HG03066 (cell line): ENCODE measurements at regions not wholly inside any gene's neighbourhood (a gene's known extent, or its start where the extent isn't known, plus 50 kb on each side); places are given as distances from the start of the nearest gene placed in this dataset.

Experiments used
- ATAC-seq: cut with Tn5 transposase; IDR thresholded peaks from one replicate; pipeline ENCODE4 v1.9.1; 2021; ENCODE audit warnings: low read depth; ENCODE audit not compliant: unreplicated experiment

DNA sequence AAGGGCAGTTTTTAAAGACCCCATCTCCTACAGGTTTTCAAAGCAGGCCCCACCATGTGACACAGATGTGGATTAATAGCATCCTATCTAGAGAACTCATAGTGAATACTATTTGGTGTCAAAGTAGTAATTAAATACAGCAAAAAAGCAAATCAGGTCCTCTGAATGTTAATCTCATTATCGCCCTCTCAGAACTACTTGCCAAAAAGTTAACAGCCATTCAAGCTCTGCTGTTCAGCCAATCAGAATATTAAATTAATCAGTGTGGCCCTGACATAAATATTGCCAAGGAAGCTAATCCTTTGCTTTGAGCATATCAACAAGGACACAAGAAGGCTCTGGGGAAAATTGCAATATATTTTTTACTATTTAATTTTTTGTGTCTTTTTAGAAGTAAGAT is 428.9 kb upstream of the SOX11 start:
- ATAC-seq: no peak

DNA sequence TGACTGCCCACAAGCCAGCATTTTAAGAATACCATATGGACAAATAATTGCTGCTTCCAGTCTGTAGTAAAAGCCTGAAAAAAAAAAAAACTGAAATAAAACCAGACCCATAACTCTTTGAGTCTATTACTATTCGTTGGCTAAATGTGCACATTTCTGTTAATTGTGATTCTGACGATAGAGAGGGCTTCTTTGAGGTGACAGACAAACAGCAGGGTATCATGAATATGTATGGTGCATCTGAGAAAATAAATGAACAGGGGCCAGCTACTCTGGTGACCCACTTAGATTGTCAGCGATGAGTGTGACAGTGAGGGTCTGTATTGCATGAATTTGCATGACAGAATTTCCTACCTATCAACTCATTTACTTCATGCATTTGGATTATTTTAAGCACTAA is 427.8 kb upstream of the SOX11 start:
- ATAC-seq: no peak

DNA sequence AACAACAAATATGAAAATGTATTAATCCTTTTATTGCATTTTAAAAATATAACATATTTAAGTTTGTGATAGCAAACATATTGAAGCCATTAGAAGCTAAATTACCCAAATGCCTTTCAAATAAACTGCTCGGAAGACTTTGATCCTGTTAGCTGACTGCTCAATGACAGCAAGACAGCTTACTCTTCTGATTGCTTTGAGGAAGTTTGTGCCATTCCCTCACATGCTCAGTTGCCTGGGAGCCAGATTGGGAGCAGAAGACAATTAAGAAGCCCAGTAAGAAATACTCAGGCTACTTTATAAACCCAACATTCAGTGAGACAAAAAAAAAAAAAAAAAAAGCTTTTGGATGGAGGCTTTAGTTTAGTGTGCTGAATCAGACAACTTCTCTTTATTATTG is 407.1 kb upstream of the SOX11 start:
- ATAC-seq: no peak

GRCh38 chr2:5285872-5286769 is 406.1 kb upstream of the SOX11 start:
- ATAC-seq: no peak

GRCh38 chr2:5287558-5288334 is 404.4 kb upstream of the SOX11 start:
- ATAC-seq: no peak

GRCh38 chr2:5290900-5291546 is 401.2 kb upstream of the SOX11 start:
- ATAC-seq: no peak

DNA sequence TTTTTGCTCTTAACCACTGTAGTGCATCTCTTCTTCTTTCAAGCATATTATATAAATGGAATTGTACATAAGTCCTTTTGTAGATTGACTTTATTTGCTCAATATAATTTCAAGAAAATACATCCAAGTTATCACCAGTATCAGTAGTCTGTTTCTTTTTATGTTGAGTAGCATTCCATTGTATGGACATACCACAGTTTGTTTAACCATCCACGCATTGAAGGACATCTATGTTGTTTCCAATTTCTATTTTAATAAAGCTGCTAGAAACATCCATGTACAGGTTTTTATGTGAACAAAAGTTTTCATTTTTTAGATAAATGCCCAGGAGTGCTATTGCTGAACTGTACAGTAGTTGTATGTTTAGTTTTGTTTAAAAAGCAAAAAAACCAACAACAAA is 387.5 kb upstream of the SOX11 start:
- ATAC-seq: no peak

- no peak for ATAC-seq
Measured at GRCh38 chr2:5315041-5315440, 377.1 kb upstream of the SOX11 start.

- ATAC-seq: no peak
Measured at GRCh38 chr2:5315512-5315911, 376.7 kb upstream of the SOX11 start.

- ATAC-seq: no peak
Measured at GRCh38 chr2:5316001-5316490, 376.1 kb upstream of the SOX11 start.

- ATAC-seq: no peak
Measured at GRCh38 chr2:5319493-5319892, 372.7 kb upstream of the SOX11 start.

- ATAC-seq: no peak
Measured at GRCh38 chr2:5322396-5322795, 369.8 kb upstream of the SOX11 start.

DNA sequence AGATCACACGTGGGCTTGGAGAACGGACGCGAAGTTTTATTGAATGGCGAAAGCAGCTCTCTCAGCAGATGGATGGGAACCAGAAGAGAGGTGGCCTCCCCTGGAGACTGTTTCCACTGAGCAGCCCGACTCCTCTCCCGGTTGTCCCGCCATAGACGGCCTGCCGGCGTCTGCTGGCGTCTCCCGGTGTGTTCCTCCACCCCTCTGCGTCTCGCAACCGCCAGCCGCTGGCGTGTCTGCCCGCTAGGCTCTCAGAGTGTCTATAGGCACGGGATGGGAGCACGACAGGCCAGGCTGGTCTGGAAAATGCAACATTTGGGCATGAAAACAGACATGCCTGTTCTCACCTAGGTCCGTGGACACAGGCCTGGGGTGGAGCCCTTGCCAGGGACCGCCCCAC is 366.7 kb upstream of the SOX11 start:
- no peak for ATAC-seq

DNA sequence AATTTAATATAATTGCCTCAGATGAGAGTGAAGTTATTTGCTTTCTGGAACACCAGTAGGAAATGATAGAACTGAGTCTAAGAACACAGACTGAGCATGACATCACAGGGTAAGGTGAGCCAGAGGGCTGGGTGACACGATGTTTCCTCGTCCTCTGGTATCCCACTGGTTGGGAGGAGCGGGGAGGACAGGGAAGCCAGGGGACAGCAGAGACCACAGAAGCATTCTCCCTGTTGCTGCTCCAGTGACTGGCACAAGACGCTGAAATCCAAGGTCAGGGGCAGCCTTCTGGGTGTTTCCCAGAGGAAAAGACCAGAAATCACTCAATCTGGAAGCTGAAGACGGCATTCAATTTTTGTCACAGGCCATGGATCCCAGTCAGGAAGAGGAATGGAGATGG is 363.4 kb upstream of the SOX11 start:
- no peak for ATAC-seq

DNA sequence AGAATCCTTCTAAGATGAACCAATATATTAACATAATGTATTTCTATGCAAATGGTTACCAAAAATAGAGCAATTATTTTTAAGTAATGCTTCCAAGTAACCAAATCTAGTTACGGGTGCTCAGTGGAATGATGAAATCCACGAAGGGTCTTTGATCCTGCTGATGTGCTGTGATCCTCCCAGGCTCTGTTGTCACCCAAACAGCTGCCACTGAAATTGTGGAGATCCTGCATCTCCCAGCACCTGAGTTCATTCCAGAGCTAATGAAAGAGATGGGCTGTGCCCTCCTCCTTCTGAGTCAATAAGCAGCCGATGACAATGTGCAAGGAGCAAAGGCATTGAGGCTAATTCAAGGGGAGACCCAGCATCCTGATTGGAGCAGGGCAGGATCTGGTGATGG is 362.4 kb upstream of the SOX11 start:
- no peak for ATAC-seq

- no peak for ATAC-seq
Measured at GRCh38 chr2:5330961-5331360, 361.2 kb upstream of the SOX11 start.

DNA sequence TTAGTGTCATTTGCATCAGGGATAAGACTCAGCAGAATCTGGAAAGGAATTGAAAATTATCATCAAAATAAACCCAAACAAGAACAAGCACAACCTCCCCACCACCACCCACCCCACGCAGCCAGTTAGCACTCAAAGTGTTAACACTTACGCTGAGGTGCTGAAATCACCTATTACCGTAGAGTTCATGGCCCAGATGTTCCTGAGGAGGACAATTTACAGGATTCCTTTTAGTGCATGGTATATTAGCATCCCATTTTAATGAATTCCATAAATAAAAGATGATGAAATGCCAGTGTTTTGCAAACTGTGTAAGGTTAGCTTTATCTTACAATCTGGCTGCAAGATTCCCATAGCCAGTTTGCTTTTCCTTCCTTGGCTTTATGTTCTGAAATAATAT is 359.3 kb upstream of the SOX11 start:
- no peak for ATAC-seq

DNA sequence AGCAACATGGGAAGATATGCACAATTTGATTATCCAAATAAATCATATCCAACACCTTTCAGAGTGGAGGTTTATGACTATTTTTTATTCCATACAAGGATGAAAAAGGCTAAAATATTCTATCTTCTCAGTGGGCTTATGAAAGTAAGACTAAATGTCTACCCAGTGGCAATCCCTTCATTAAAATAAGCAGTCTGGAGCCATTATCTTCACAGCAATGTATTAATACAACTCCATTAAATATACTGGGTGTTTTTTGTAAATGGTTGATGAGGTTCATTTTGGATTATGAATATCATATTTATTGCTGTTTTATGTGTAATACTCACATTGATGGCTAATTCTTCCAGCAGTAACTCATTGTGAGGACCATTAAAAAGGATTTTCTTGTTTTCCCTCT is 352.7 kb upstream of the SOX11 start:
- no peak for ATAC-seq

GRCh38 chr2:5343785-5344335 is 348.3 kb upstream of the SOX11 start:
- no peak for ATAC-seq

DNA sequence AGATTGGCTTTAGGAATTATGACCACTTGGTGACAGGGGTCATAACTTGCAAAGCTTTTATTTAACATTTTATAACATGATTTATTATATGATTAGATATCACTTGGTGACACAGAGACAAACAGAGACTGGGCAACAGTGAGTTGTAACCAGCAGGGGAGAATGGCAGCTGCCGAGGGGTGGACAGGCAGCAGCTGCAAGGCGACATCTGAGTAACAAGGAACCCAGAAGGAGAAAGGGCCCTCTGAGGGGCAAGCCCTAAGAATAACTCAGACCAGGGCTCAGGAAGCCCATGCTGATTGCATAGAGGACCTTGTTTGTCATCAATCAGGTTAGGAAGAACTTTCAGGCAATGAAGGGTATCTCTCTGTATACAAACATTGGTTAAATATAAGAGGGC is 339.9 kb upstream of the SOX11 start:
- ATAC-seq: no peak

- ATAC-seq: no peak
Measured at GRCh38 chr2:5353565-5353964, 338.6 kb upstream of the SOX11 start.
